ENCODE measurements at regions not wholly inside any gene's neighbourhood (a gene's known extent, or its start where the extent isn't known, plus 50 kb on each side); places are given as distances from the start of the nearest gene placed in this dataset.

GRCh38 chr2:176390276-176391147 is 121.3 kb downstream of the MTX2 start (continued):
- TF ChIP-seq MAFK (conservative IDR thresholded peaks at IDR 0.05 in 1 of 2, IDR thresholded peaks at IDR 0.05 in 1 of 2; ENCODE audit: low read length in 2 of 2) (no peak), NFYC (CRISPR knock-in tag; IDR thresholded peaks at IDR 0.05) (no peak)

GRCh38 chr2:176391148-176391419 is 121.8 kb downstream of the MTX2 start:
- ChIA-PET CTCF (ENCODE audit: low intra/inter-chr PET ratio, low total read pairs) (interaction anchor here (0.7 kb wide), 1 partner anchor 1173 kb away, joined by 3 read pairs; no protein-coding TSS in a partner anchor), POLR2A (no interaction called here)
- Histone ChIP-seq H3K9me3 (ENCODE audit: low read length) (no peaks in the 10 kb centered on the region), H3K9ac (ENCODE audit: insufficient read depth, low read depth, low read length) (no peak overlapping the region), H3K4me2 (ENCODE audit: low read depth, low read length) (no peak overlapping the region), H3K36me3 (replicated peaks in 1 of 2; ENCODE audit: control insufficient read depth in 1 of 2, insufficient read depth in 2 of 2, low read length in 2 of 2) (no peaks in the 10 kb centered on the region), H3K27ac (ENCODE audit: extremely low read length, insufficient read depth, low read length) (no peak overlapping the region), H4K20me1 (ENCODE audit: insufficient read depth, low read length) (no peaks in the 10 kb centered on the region), H3K4me3 (replicated peaks in 1 of 3; ENCODE audit: insufficient read depth in 1 of 3, low read depth in 2 of 3, low read length in 3 of 3) (no peak overlapping the region), H3K4me1 (ENCODE audit: insufficient read depth, low read length) (no peaks in the 10 kb centered on the region), H2AFZ (ENCODE audit: low read length) (no peak overlapping the region), H3K79me2 (ENCODE audit: insufficient read depth, low read length) (no peaks in the 10 kb centered on the region), H3K27me3 (ENCODE audit: control insufficient read depth in 1 of 2, insufficient read depth in 2 of 2, low read length in 2 of 2) (peaks cover 0 to 7% of the 10 kb centered on the region in 2 experiments; a peak in 1 of 5 replicates)
- 0% methylated on average over 1 of the region's 1 CpG for WGBS (ENCODE audit: low lambda C conversion rate)
- BruUV-seq (replicated peaks) = no TSS peak
- FAIRE-seq (no peak), DNase-seq (ENCODE audit: low spot score) (no peak), ATAC-seq (no peak)
- in situ Hi-C loops (cut with HindIII; ENCODE audit: extremely low pct_ligation_motif_present, low pct_unique_long_range_greater_than_20kb) (no loop called here), intact Hi-C loops (cut with micrococcal nuclease; ENCODE audit: unreplicated experiment) (no loop called here)
- TF ChIP-seq ARID2 (CRISPR knock-in tag; IDR thresholded peaks at IDR 0.05; ENCODE audit: borderline replicate concordance) = no peak
- no peak for TF ChIP-seq PCBP1 (IDR thresholded peaks at IDR 0.05; ENCODE audit: borderline replicate concordance, low read depth, low read length)
- no peak for TF ChIP-seq SP140L (CRISPR knock-in tag; IDR thresholded peaks at IDR 0.05; ENCODE audit: borderline replicate concordance)
- no peak for TF ChIP-seq ZNF253 (CRISPR knock-in tag; IDR thresholded peaks at IDR 0.05; ENCODE audit: borderline replicate concordance)
- no peak for TF ChIP-seq DMTF1 (CRISPR knock-in tag; IDR thresholded peaks at IDR 0.05)
- TF ChIP-seq DDIT3 (CRISPR knock-in tag; IDR thresholded peaks at IDR 0.05) = no peak
- TF ChIP-seq MEIS1 (CRISPR knock-in tag; IDR thresholded peaks at IDR 0.05; ENCODE audit: borderline replicate concordance) = no peak
- TF ChIP-seq KLF13 (CRISPR knock-in tag; IDR thresholded peaks at IDR 0.05) = no peak
- TF ChIP-seq TFDP2 (CRISPR knock-in tag; IDR thresholded peaks at IDR 0.05) = no peak
- TF ChIP-seq ZNF747 (CRISPR knock-in tag; IDR thresholded peaks at IDR 0.05; ENCODE audit: borderline replicate concordance) = no peak

Measured in HepG2 (cell line).